ENCODE measurements at regions not wholly inside any gene's neighbourhood (a gene's known extent, or its start where the extent isn't known, plus 50 kb on each side); places are given as distances from the start of the nearest gene placed in this dataset.
"Not testable (repeated sequence)": the region's sequence is repeated elsewhere in the genome, so short reads cannot be mapped to it uniquely, and the experiment has no call there.

- not testable (repeated sequence) for TF ChIP-seq CTCF (IDR thresholded peaks at IDR 0.05 in 8 of 11, conservative IDR thresholded peaks at IDR 0.05 in 3 of 11); POLR2AphosphoS5 (IDR thresholded peaks at IDR 0.05)
Measured at GRCh38 chr1:30658375-30658774, 65.0 kb downstream of the MATN1 start.

Measured in spleen (tissue), 7 donors.